OCI-LY1 (cell line): ENCODE measurements at regions not wholly inside any gene's neighbourhood (a gene's known extent, or its start where the extent isn't known, plus 50 kb on each side); places are given as distances from the start of the nearest gene placed in this dataset.

Experiments used
- H2AFZ ChIP-seq: fragments of 200-600 bp; sonication (generic), shearing (Covaris generic); 2 replicates; pipeline ENCODE4 v1.6.0; 2014; ENCODE audit warnings: antibody characterized with exemption, mild to moderate bottlenecking, low read length
- H3F3A ChIP-seq: fragments of 200-600 bp; sonication (generic), shearing (Covaris generic); 2 replicates; pipeline ENCODE4 v1.6.0; 2014; ENCODE audit warnings: mild to moderate bottlenecking, antibody characterized with exemption, low read length, moderate library complexity; ENCODE audit not compliant: insufficient read depth
- H3K27ac ChIP-seq: fragments of 200-600 bp; sonication (generic); 2 replicates; pipeline ENCODE4 v1.5.1; 2014; ENCODE audit warnings: low read length, mixed run types, mild to moderate bottlenecking, low read depth; ENCODE audit not compliant: poor library complexity, severe bottlenecking
- H3K27me3 ChIP-seq: fragments of 200-600 bp; sonication (generic); 2 replicates; pipeline ENCODE4 v1.6.0; 2014; ENCODE audit warnings: antibody characterized with exemption, mild to moderate bottlenecking, low read length, moderate library complexity; ENCODE audit not compliant: insufficient read depth
- H3K36me3 ChIP-seq: fragments of 200-600 bp; sonication (generic); 2 replicates; pipeline ENCODE4 v1.6.1; 2014; ENCODE audit warnings: mild to moderate bottlenecking, antibody characterized with exemption, low read length, moderate library complexity, mixed read lengths; ENCODE audit not compliant: insufficient read depth
- H3K4me1 ChIP-seq: fragments of 200-600 bp; sonication (generic); 2 replicates; pipeline ENCODE4 v1.5.1; 2014; ENCODE audit warnings: mild to moderate bottlenecking, low read length, moderate library complexity; ENCODE audit not compliant: insufficient read depth, severe bottlenecking
- H3K4me2 ChIP-seq: fragments of 200-600 bp; sonication (generic), shearing (Covaris generic); 2 replicates; pipeline ENCODE4 v1.6.1; 2014; ENCODE audit warnings: low read length
- H3K4me3 ChIP-seq: fragments of 200-600 bp; sonication (generic); 2 replicates; pipeline ENCODE4 v1.5.1; 2014; ENCODE audit warnings: low read length, low read depth, mild to moderate bottlenecking, mixed read lengths; ENCODE audit not compliant: poor library complexity, severe bottlenecking
- H3K79me2 ChIP-seq: fragments of 200-600 bp; shearing (Covaris generic); 2 replicates; pipeline ENCODE4 v1.6.1; 2016; ENCODE audit warnings: mixed run types, low read length, mixed read lengths; ENCODE audit not compliant: insufficient read depth
- H3K9ac ChIP-seq: fragments of 200-600 bp; sonication (generic), shearing (Covaris generic); 2 replicates; pipeline ENCODE4 v1.6.1; 2014; ENCODE audit warnings: mild to moderate bottlenecking, low read length, mixed read lengths
- H3K9me2 ChIP-seq: fragments of 200-600 bp; sonication (generic), shearing (Covaris generic); 2 replicates; pipeline ENCODE4 v1.6.1; 2014; ENCODE audit warnings: low read depth, mild to moderate bottlenecking, low read length, mixed read lengths
- H3K9me3 ChIP-seq: fragments of 200-600 bp; shearing (Covaris generic); 2 replicates; pipeline ENCODE4 v1.6.1; 2014; ENCODE audit warnings: low read length, mixed read lengths
- H4K20me1 ChIP-seq: fragments of 200-600 bp; sonication (generic), shearing (Covaris generic); 2 replicates; pipeline ENCODE4 v1.6.0; 2016; ENCODE audit warnings: mild to moderate bottlenecking, low read length; ENCODE audit not compliant: insufficient read depth
- EZH2 ChIP-seq: fragments of 200-600 bp; sonication (generic), shearing (Covaris generic); IDR thresholded peaks from 2 replicates; pipeline ENCODE4 v1.8.0; 2017; ENCODE audit warnings: borderline replicate concordance, mixed run types, mild to moderate bottlenecking, antibody characterized with exemption, low read length, moderate library complexity, mixed read lengths
- TF ChIP-seq, protein P1 (sequence below): fragments of 200-600 bp; sonication (generic), shearing (Covaris generic); IDR thresholded peaks from 2 replicates; pipeline ENCODE4 v1.5.1; 2017; ENCODE audit warnings: mild to moderate bottlenecking, antibody characterized with exemption, low read length, moderate library complexity, mixed read lengths

DNA sequence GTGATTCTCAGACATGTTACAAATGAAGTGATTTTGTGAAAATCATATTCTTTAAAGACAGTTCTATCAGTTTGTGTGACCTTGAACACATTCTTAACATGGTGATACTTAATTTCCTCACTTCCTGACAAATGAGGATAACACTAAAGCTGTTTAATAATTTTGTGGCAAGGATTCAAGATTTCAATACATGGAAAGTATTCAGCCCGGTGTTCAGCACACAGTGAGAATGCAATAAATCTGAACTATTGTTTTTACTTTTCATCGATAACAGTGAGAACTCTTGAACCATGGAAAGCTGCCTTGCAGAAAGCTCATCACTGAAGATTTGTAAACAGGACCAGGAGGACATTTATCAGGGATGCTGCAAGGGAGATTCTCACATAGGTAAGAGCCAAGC, 57.1 kb upstream of the C5orf46 start:
- no peak overlapping the region for H2AFZ ChIP-seq
- H3K9ac ChIP-seq: no peak overlapping the region
- no peaks in the 10 kb centered on the region for H3F3A ChIP-seq
- no peak overlapping the region for H3K27ac ChIP-seq
- H3K4me1 ChIP-seq: no peaks in the 10 kb centered on the region
- H3K27me3 ChIP-seq: no peaks in the 10 kb centered on the region
- TF ChIP-seq, protein P1, sequence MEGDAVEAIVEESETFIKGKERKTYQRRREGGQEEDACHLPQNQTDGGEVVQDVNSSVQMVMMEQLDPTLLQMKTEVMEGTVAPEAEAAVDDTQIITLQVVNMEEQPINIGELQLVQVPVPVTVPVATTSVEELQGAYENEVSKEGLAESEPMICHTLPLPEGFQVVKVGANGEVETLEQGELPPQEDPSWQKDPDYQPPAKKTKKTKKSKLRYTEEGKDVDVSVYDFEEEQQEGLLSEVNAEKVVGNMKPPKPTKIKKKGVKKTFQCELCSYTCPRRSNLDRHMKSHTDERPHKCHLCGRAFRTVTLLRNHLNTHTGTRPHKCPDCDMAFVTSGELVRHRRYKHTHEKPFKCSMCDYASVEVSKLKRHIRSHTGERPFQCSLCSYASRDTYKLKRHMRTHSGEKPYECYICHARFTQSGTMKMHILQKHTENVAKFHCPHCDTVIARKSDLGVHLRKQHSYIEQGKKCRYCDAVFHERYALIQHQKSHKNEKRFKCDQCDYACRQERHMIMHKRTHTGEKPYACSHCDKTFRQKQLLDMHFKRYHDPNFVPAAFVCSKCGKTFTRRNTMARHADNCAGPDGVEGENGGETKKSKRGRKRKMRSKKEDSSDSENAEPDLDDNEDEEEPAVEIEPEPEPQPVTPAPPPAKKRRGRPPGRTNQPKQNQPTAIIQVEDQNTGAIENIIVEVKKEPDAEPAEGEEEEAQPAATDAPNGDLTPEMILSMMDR: no peak
- no peak for TF ChIP-seq EZH2
- H3K79me2 ChIP-seq: no peaks in the 10 kb centered on the region
- no peak overlapping the region for H3K4me3 ChIP-seq
- H3K36me3 ChIP-seq: no peaks in the 10 kb centered on the region
- H3K9me2 ChIP-seq: no peaks in the 10 kb centered on the region
- H4K20me1 ChIP-seq: no peaks in the 10 kb centered on the region
- no peaks in the 10 kb centered on the region for H3K9me3 ChIP-seq
- H3K4me2 ChIP-seq: no peak overlapping the region

DNA sequence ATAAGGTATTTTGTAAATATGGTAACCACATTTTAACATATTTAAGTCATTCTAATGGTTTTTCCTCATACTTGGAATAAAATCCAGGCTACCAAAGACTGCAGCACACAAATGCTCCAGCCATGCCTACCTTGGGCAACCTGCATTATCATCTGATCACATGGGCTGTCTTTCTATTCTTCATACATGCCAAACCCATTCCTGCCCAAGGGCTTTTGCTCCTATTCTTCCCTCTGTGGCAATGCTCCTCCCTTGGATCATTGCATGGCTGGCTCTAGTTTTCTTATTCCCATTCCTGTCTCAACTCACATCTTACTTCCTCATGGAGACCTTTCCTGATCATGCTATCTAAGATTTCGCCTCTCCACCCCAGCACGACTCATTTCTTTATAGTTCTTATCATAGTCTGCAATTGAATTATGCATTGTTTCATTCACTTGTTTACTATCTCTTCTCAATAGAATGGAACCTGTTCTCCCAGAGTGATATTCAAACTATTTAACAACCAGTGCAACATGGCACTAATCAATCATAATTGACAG, 54.9 kb upstream of the C5orf46 start:
- H3K9ac ChIP-seq: no peak overlapping the region
- no peak overlapping the region for H2AFZ ChIP-seq
- H3F3A ChIP-seq: no peaks in the 10 kb centered on the region
- H3K36me3 ChIP-seq: no peaks in the 10 kb centered on the region
- H3K27me3 ChIP-seq: no peaks in the 10 kb centered on the region
- no peak overlapping the region for H3K4me3 ChIP-seq
- no peak overlapping the region for H3K4me2 ChIP-seq
- no peak overlapping the region for H3K27ac ChIP-seq
- H3K4me1 ChIP-seq: no peaks in the 10 kb centered on the region
- no peak for TF ChIP-seq EZH2
- TF ChIP-seq, protein P1: no peak
- H3K9me3 ChIP-seq: no peaks in the 10 kb centered on the region
- no peaks in the 10 kb centered on the region for H3K9me2 ChIP-seq
- H3K79me2 ChIP-seq: no peaks in the 10 kb centered on the region
- H4K20me1 ChIP-seq: no peaks in the 10 kb centered on the region

DNA sequence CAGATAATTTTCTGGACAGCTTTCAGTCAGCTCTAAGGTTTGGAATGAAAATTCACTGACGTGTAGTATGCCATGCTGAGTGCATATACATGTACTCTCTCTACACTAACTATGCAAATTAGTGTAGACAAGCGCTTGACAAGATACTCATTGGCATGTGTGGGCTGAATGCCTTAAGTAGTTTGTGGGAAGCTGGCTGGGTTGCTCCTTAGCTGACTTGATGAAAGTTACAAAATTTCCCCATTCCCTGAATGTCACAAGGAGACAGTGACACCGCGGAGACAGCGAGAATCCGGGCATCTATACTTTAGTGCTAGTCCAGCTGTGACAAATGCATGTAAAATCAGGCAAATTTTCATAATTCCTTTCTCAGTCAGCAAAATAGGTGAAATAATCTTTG, 51.6 kb upstream of the C5orf46 start:
- Histone ChIP-seq H3K9me3 (no peaks in the 10 kb centered on the region), H3K4me3 (no peak overlapping the region), H3K79me2 (no peaks in the 10 kb centered on the region), H3K9ac (no peak overlapping the region), H3K27me3 (no peaks in the 10 kb centered on the region), H3K36me3 (no peaks in the 10 kb centered on the region), H3K9me2 (no peaks in the 10 kb centered on the region), H3F3A (no peaks in the 10 kb centered on the region), H4K20me1 (no peaks in the 10 kb centered on the region), H2AFZ (no peak overlapping the region), H3K27ac (no peak overlapping the region), H3K4me2 (no peak overlapping the region), H3K4me1 (no peaks in the 10 kb centered on the region)
- TF ChIP-seq, protein P1: no peak
- TF ChIP-seq EZH2: no peak
